ENCODE measurements at regions not wholly inside any gene's neighbourhood (a gene's known extent, or its start where the extent isn't known, plus 50 kb on each side); places are given as distances from the start of the nearest gene placed in this dataset.

DNA sequence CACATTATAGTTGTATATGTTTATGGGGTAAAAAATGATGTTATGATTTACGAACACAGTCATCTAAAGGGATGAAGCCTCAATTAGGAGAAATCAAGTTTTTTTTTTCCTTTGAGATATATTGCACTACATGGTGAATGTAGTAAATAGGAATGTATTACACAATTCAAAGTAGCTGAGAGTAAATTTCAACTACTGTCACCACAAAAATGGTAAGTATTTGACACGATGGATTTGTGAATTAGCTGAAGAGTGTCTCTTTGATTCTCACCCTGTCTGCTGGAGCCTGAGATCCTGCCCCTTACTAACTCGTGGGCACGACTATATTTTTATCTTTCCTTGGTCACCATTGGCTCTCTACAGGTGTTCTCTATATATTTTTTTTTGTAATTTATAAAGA lies 540.4 kb upstream of the DSEL start:
- no peak for DNase-seq (ENCODE audit: extremely low spot score, unreplicated experiment)
- no peak overlapping the region for H3K27ac Mint-ChIP-seq (ENCODE audit: unreplicated experiment)
- TF ChIP-seq, protein P1, sequence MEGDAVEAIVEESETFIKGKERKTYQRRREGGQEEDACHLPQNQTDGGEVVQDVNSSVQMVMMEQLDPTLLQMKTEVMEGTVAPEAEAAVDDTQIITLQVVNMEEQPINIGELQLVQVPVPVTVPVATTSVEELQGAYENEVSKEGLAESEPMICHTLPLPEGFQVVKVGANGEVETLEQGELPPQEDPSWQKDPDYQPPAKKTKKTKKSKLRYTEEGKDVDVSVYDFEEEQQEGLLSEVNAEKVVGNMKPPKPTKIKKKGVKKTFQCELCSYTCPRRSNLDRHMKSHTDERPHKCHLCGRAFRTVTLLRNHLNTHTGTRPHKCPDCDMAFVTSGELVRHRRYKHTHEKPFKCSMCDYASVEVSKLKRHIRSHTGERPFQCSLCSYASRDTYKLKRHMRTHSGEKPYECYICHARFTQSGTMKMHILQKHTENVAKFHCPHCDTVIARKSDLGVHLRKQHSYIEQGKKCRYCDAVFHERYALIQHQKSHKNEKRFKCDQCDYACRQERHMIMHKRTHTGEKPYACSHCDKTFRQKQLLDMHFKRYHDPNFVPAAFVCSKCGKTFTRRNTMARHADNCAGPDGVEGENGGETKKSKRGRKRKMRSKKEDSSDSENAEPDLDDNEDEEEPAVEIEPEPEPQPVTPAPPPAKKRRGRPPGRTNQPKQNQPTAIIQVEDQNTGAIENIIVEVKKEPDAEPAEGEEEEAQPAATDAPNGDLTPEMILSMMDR (IDR thresholded peaks at IDR 0.05), result no peak

DNA sequence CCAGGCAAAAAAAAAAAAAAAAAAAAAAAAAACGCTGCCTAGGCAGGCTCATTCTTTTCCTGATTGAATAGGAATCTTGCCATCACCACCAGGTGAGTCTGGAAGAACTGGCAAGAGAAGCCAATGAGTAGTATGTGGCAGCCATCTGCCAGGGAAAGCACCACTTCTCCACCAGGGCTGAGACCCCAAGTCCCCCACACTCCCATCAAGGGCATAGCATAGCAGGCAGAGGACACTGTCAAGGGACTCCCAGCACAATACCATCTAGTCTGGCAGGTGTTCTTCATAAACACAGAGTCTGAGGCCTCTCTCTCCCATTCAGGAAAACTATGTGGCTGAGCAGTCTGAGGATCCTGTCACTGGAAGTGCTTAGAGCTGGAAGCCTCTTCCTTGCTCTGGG lies 538.1 kb upstream of the DSEL start:
- peaks cover 8% of the 10 kb centered on the region for H3K4me1 Mint-ChIP-seq (ENCODE audit: unreplicated experiment)
- TF ChIP-seq, protein P1 (IDR thresholded peaks at IDR 0.05), result no peak
- no peak overlapping the region for H3K27ac Mint-ChIP-seq (ENCODE audit: unreplicated experiment)
- no peaks in the 10 kb centered on the region for H3K36me3 Mint-ChIP-seq (ENCODE audit: unreplicated experiment)
- H3K27me3 Mint-ChIP-seq (ENCODE audit: unreplicated experiment), result no peaks in the 10 kb centered on the region
- H3K4me3 Mint-ChIP-seq (ENCODE audit: unreplicated experiment), result no peak overlapping the region
- H3K9me3 Mint-ChIP-seq (ENCODE audit: unreplicated experiment), result peaks cover 7% of the 10 kb centered on the region
- no peak for DNase-seq (ENCODE audit: extremely low spot score, unreplicated experiment)

More for the DNA sequence above, 540.4 kb upstream of the DSEL start:
- Mint-ChIP-seq H3K9me3 (ENCODE audit: unreplicated experiment) (peaks cover 8% of the 10 kb centered on the region), H3K4me1 (ENCODE audit: unreplicated experiment) (peaks cover 6% of the 10 kb centered on the region), H3K4me3 (ENCODE audit: unreplicated experiment) (no peak overlapping the region), H3K27me3 (ENCODE audit: unreplicated experiment) (no peaks in the 10 kb centered on the region), H3K36me3 (ENCODE audit: unreplicated experiment) (no peaks in the 10 kb centered on the region)

DNA sequence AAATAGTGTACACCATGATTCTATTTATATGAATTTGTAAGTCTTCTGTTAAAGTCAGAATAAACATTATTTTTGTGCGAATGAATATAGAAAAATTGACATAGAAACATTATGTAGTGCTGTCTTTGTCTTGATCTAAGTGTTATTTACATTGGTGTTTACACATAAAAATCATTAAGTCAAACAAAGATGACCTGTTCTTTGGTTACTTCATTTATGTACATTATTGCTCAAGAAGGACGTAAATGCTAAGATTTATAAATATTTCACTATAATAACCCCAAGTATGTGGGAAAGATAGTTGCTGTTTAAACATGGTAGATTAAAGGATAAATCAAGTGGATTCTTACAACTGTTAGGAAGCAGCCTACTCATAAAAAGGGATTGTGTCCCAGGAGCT lies 536.8 kb upstream of the DSEL start:
- H3K9me3 Mint-ChIP-seq (ENCODE audit: unreplicated experiment), result peaks cover 7% of the 10 kb centered on the region
- no peak for DNase-seq (ENCODE audit: extremely low spot score, unreplicated experiment)

DNA sequence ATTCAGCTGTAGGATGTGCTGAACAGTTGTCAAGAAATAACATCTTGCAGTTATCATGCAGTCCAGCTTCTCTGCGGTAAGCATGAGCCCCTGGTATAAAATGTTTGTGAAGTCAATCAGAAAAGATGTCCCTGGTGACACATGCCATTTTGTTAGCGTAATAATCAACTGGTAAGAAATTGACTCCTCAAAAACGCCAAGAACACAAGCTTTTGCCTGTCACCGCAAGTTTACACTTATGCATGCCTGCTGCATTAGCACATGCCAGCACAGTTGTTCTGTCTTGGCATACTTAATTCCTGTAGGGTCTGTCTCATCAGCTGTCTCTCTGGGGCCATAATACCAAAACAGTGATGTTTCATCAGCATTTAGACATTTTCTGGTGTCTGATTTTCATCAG lies 524.8 kb upstream of the DSEL start:
- no peaks in the 10 kb centered on the region for H3K27me3 Mint-ChIP-seq (ENCODE audit: unreplicated experiment)
- H3K9me3 Mint-ChIP-seq (ENCODE audit: unreplicated experiment), result peaks cover 12% of the 10 kb centered on the region
- no peaks in the 10 kb centered on the region for H3K36me3 Mint-ChIP-seq (ENCODE audit: unreplicated experiment)
- H3K27ac Mint-ChIP-seq (ENCODE audit: unreplicated experiment), result no peak overlapping the region
- H3K4me1 Mint-ChIP-seq (ENCODE audit: unreplicated experiment), result peaks cover 13% of the 10 kb centered on the region
- TF ChIP-seq, protein P1 (IDR thresholded peaks at IDR 0.05), result no peak
- DNase-seq (ENCODE audit: extremely low spot score, unreplicated experiment), result no peak
- H3K4me3 Mint-ChIP-seq (ENCODE audit: unreplicated experiment), result no peak overlapping the region

More for the DNA sequence above, 536.8 kb upstream of the DSEL start:
- Mint-ChIP-seq H3K4me1 (ENCODE audit: unreplicated experiment) (peaks cover 3% of the 10 kb centered on the region), H3K27ac (ENCODE audit: unreplicated experiment) (no peak overlapping the region), H3K36me3 (ENCODE audit: unreplicated experiment) (no peaks in the 10 kb centered on the region), H3K27me3 (ENCODE audit: unreplicated experiment) (no peaks in the 10 kb centered on the region), H3K4me3 (ENCODE audit: unreplicated experiment) (no peak overlapping the region)
- TF ChIP-seq, protein P1 (IDR thresholded peaks at IDR 0.05), result no peak

DNA sequence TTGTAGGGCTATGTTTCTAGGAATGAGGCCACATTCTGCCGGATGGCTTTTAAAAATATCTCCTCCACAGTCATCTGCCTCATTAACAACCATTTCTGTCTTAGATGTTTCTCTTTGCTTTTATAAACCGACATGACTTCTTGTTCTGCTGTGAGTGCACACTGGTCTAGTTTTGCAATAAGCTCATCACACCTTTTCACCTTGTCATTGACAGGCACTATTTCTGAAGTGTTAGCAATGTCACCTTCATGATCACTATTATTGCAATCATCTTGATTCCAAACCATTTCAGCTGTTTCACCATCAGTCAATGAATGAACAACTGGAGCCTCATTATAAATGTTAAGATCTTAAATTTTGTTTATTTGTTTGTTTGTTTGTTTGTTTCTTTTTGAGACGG lies 523.7 kb upstream of the DSEL start:
- peaks cover 19% of the 10 kb centered on the region for H3K4me1 Mint-ChIP-seq (ENCODE audit: unreplicated experiment)
- H3K9me3 Mint-ChIP-seq (ENCODE audit: unreplicated experiment), result peaks cover 12% of the 10 kb centered on the region
- H3K4me3 Mint-ChIP-seq (ENCODE audit: unreplicated experiment), result no peak overlapping the region
- TF ChIP-seq, protein P1 (IDR thresholded peaks at IDR 0.05), result no peak
- no peaks in the 10 kb centered on the region for H3K36me3 Mint-ChIP-seq (ENCODE audit: unreplicated experiment)
- no peaks in the 10 kb centered on the region for H3K27me3 Mint-ChIP-seq (ENCODE audit: unreplicated experiment)
- no peak overlapping the region for H3K27ac Mint-ChIP-seq (ENCODE audit: unreplicated experiment)
- no peak for DNase-seq (ENCODE audit: extremely low spot score, unreplicated experiment)
